Glutamatergic neuron (in vitro differentiated cells): ENCODE measurements at regions not wholly inside any gene's neighbourhood (a gene's known extent, or its start where the extent isn't known, plus 50 kb on each side); places are given as distances from the start of the nearest gene placed in this dataset.

ENCODE experiments used
- DNase-seq: peaks from one replicate; pipeline ENCODE4 v3.0.0; 2022
- H3K27ac Mint-ChIP-seq: one replicate; pipeline ENCODE4 v1.8.0; 2020; ENCODE audit warnings: mild to moderate bottlenecking, mixed read lengths, inconsistent platforms; ENCODE audit not compliant: unreplicated experiment
- H3K27me3 Mint-ChIP-seq: one replicate; pipeline ENCODE4 v1.8.0; 2020; ENCODE audit warnings: mild to moderate bottlenecking, moderate library complexity, mixed read lengths, inconsistent platforms; ENCODE audit not compliant: unreplicated experiment
- H3K36me3 Mint-ChIP-seq: one replicate; pipeline ENCODE4 v1.8.0; 2020; ENCODE audit warnings: mild to moderate bottlenecking, mixed read lengths, inconsistent platforms; ENCODE audit not compliant: unreplicated experiment
- H3K4me1 Mint-ChIP-seq: one replicate; pipeline ENCODE4 v1.8.0; 2020; ENCODE audit warnings: mild to moderate bottlenecking, low read depth, mixed read lengths, inconsistent platforms; ENCODE audit not compliant: unreplicated experiment
- H3K4me3 Mint-ChIP-seq: one replicate; pipeline ENCODE4 v1.8.0; 2020; ENCODE audit warnings: mild to moderate bottlenecking, mixed read lengths, inconsistent platforms; ENCODE audit not compliant: unreplicated experiment
- H3K9me3 Mint-ChIP-seq: one replicate; pipeline ENCODE4 v1.8.0; 2020; ENCODE audit warnings: mild to moderate bottlenecking, moderate library complexity, mixed read lengths, inconsistent platforms; ENCODE audit not compliant: unreplicated experiment
- CTCF ChIP-seq: fragments of 200-600 bp; sonication (generic); IDR thresholded peaks from one replicate; pipeline ENCODE4 v1.5.0; 2021; ENCODE audit not compliant: partially characterized antibody, unreplicated experiment

- H3K27ac Mint-ChIP-seq: no peak overlapping the region
- H3K4me3 Mint-ChIP-seq: no peak overlapping the region
- peaks cover 5% of the 10 kb centered on the region for H3K36me3 Mint-ChIP-seq
- no peaks in the 10 kb centered on the region for H3K27me3 Mint-ChIP-seq
- TF ChIP-seq CTCF: no peak
- no peaks in the 10 kb centered on the region for H3K4me1 Mint-ChIP-seq
- DNase-seq: no peak
- H3K9me3 Mint-ChIP-seq: peaks cover 6% of the 10 kb centered on the region
Observed at GRCh38 chr10:107880185-107880584, 715.7 kb upstream of the SORCS1 start.

GRCh38 chr10:107873007-107873406 is 708.5 kb upstream of the SORCS1 start:
- TF ChIP-seq CTCF: no peak
- no peak overlapping the region for H3K27ac Mint-ChIP-seq
- H3K4me1 Mint-ChIP-seq: no peaks in the 10 kb centered on the region
- H3K27me3 Mint-ChIP-seq: no peaks in the 10 kb centered on the region
- H3K9me3 Mint-ChIP-seq: no peaks in the 10 kb centered on the region
- no peak overlapping the region for H3K4me3 Mint-ChIP-seq
- no peak for DNase-seq
- H3K36me3 Mint-ChIP-seq: no peaks in the 10 kb centered on the region

GRCh38 chr10:107865691-107866090 is 701.2 kb upstream of the SORCS1 start:
- no peak for TF ChIP-seq CTCF
- no peak for DNase-seq
- Mint-ChIP-seq H3K27me3 (no peaks in the 10 kb centered on the region), H3K36me3 (no peaks in the 10 kb centered on the region), H3K9me3 (no peaks in the 10 kb centered on the region), H3K27ac (no peak overlapping the region), H3K4me1 (no peaks in the 10 kb centered on the region), H3K4me3 (no peak overlapping the region)

- no peak overlapping the region for H3K4me3 Mint-ChIP-seq
- DNase-seq: no peak
- H3K4me1 Mint-ChIP-seq: no peaks in the 10 kb centered on the region
- H3K9me3 Mint-ChIP-seq: no peaks in the 10 kb centered on the region
- H3K36me3 Mint-ChIP-seq: no peaks in the 10 kb centered on the region
- no peak overlapping the region for H3K27ac Mint-ChIP-seq
- no peak for TF ChIP-seq CTCF
- no peaks in the 10 kb centered on the region for H3K27me3 Mint-ChIP-seq
Observed at GRCh38 chr10:107859065-107859464, 694.6 kb upstream of the SORCS1 start.

- no peaks in the 10 kb centered on the region for H3K4me1 Mint-ChIP-seq
- H3K4me3 Mint-ChIP-seq: no peak overlapping the region
- H3K36me3 Mint-ChIP-seq: no peaks in the 10 kb centered on the region
Observed at GRCh38 chr10:107856047-107856315, 691.5 kb upstream of the SORCS1 start.

More at GRCh38 chr10:107856047-107856315, 691.5 kb upstream of the SORCS1 start:
- no peaks in the 10 kb centered on the region for H3K9me3 Mint-ChIP-seq
- TF ChIP-seq CTCF: no peak
- no peaks in the 10 kb centered on the region for H3K27me3 Mint-ChIP-seq
- no peak overlapping the region for H3K27ac Mint-ChIP-seq
- no peak for DNase-seq
